ENCODE measurements at regions not wholly inside any gene's neighbourhood (a gene's known extent, or its start where the extent isn't known, plus 50 kb on each side); places are given as distances from the start of the nearest gene placed in this dataset.

DNA sequence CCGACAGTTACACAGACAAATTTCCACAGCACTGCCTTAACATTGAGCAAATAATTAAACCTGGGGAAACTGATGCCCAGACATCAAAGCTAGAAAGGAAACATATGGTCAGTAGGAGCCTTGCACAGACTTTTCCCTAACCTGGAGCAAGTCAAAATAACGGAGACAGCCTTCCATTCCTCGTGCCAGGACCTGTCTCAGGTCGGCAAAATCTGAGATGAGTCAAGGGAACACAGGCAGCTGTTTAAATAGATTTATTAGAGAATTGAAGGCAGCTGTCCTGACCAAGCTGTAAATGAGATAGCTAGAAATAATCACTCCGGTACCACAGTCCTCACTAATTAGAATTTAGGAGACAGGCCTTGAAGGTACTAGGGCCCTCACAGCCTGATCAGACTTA is 81.2 kb downstream of the RAMP3 start:
- TF ChIP-seq, protein P1, sequence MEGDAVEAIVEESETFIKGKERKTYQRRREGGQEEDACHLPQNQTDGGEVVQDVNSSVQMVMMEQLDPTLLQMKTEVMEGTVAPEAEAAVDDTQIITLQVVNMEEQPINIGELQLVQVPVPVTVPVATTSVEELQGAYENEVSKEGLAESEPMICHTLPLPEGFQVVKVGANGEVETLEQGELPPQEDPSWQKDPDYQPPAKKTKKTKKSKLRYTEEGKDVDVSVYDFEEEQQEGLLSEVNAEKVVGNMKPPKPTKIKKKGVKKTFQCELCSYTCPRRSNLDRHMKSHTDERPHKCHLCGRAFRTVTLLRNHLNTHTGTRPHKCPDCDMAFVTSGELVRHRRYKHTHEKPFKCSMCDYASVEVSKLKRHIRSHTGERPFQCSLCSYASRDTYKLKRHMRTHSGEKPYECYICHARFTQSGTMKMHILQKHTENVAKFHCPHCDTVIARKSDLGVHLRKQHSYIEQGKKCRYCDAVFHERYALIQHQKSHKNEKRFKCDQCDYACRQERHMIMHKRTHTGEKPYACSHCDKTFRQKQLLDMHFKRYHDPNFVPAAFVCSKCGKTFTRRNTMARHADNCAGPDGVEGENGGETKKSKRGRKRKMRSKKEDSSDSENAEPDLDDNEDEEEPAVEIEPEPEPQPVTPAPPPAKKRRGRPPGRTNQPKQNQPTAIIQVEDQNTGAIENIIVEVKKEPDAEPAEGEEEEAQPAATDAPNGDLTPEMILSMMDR (IDR thresholded peaks at IDR 0.05), result no peak
- no peak for TF ChIP-seq POLR2AphosphoS5 (IDR thresholded peaks at IDR 0.05)
- no peak for TF ChIP-seq POLR2A (IDR thresholded peaks at IDR 0.05)
